Activated CD4-positive, alpha-beta T cell treated with anti-CD3 and anti-CD28 coated beads, Interleukin-2, amount 50 U/mL, for 48 hours (primary cell): ENCODE measurements at regions not wholly inside any gene's neighbourhood (a gene's known extent, or its start where the extent isn't known, plus 50 kb on each side); places are given as distances from the start of the nearest gene placed in this dataset.

ENCODE experiments used
- DNase-seq, 2 experiments: peaks; one replicate each; pipeline ENCODE4 v3.0.0-alpha.2; 2020

- DNase-seq: no peak
These were observed 418.3 kb downstream of the NPIPA7 start for GRCh38 chr16:16797239-16797638.

GRCh38 chr16:16798504-16798903 is 419.6 kb downstream of the NPIPA7 start:
- DNase-seq: no peak

GRCh38 chr16:16805809-16806208 is 426.9 kb downstream of the NPIPA7 start:
- no peak for DNase-seq

- DNase-seq: no peak
These were observed 436.7 kb downstream of the NPIPA7 start for GRCh38 chr16:16815641-16816040.

- DNase-seq: no peak
These were observed 438.3 kb downstream of the NPIPA7 start for GRCh38 chr16:16817196-16817595.

- no peak for DNase-seq
These were observed 442.3 kb downstream of the NPIPA7 start for GRCh38 chr16:16821261-16821660.

- DNase-seq: no peak
These were observed 450.0 kb downstream of the NPIPA7 start for GRCh38 chr16:16828913-16829398.

- no peak for DNase-seq
These were observed 451.5 kb downstream of the NPIPA7 start for GRCh38 chr16:16830401-16830800.

- no peak for DNase-seq
These were observed 452.0 kb downstream of the NPIPA7 start for GRCh38 chr16:16830973-16831372.

GRCh38 chr16:16833165-16833564 is 454.2 kb downstream of the NPIPA7 start:
- DNase-seq: no peak

GRCh38 chr16:16850274-16850673 is 471.3 kb downstream of the NPIPA7 start:
- DNase-seq: no peak

- DNase-seq: no peak
These were observed 478.1 kb downstream of the NPIPA7 start for GRCh38 chr16:16857012-16857411.

- no peak for DNase-seq
These were observed 478.8 kb downstream of the NPIPA7 start for GRCh38 chr16:16857603-16858283.

- peak; percentile 49 to 53 for DNase-seq
These were observed 482.6 kb downstream of the NPIPA7 start for GRCh38 chr16:16861546-16861945.

GRCh38 chr16:16863672-16864071 is 484.7 kb downstream of the NPIPA7 start:
- DNase-seq: no peak

- no peak for DNase-seq
These were observed 485.6 kb downstream of the NPIPA7 start for GRCh38 chr16:16864536-16864935.

GRCh38 chr16:16865374-16865773 is 486.4 kb downstream of the NPIPA7 start:
- DNase-seq: no peak

GRCh38 chr16:16867973-16868372 is 489.0 kb downstream of the NPIPA7 start:
- no peak for DNase-seq

GRCh38 chr16:16868727-16869126 is 489.8 kb downstream of the NPIPA7 start:
- DNase-seq: no peak

- DNase-seq: no peak
These were observed 490.8 kb downstream of the NPIPA7 start for GRCh38 chr16:16869746-16870145.

GRCh38 chr16:16871196-16871595 is 492.3 kb downstream of the NPIPA7 start:
- no peak for DNase-seq

GRCh38 chr16:16877061-16877460 is 498.1 kb downstream of the NPIPA7 start:
- no peak for DNase-seq

- no peak for DNase-seq
These were observed 500.8 kb downstream of the NPIPA7 start for GRCh38 chr16:16879567-16880251.

GRCh38 chr16:16881814-16882213 is 502.9 kb downstream of the NPIPA7 start:
- DNase-seq: no peak

GRCh38 chr16:16882766-16883165 is 503.8 kb downstream of the NPIPA7 start:
- DNase-seq: no peak
